Peyer's patch (tissue), 4 donors: ENCODE measurements at regions not wholly inside any gene's neighbourhood (a gene's known extent, or its start where the extent isn't known, plus 50 kb on each side); places are given as distances from the start of the nearest gene placed in this dataset.

Experiments
- CTCF ChIP-seq, 6 experiments: fragments of 450-650 bp in 4 of 6; fragments of 200-600 bp in 2 of 6; sonication (generic) in 1 of 6; IDR thresholded peaks; one replicate each; pipeline ENCODE4 v1.5.1; 2017 to 2019; ENCODE audit warnings: antibody characterized with exemption in 6 of 6, mild to moderate bottlenecking in 3 of 6, moderate library complexity in 1 of 6
- POLR2A ChIP-seq, 2 donors: fragments of 450-650 bp; IDR thresholded peaks; one replicate each; pipeline ENCODE4 v1.5.1; 2017; ENCODE audit warnings: antibody characterized with exemption in 2 of 2, mild to moderate bottlenecking in 2 of 2, moderate library complexity in 2 of 2

- TF ChIP-seq CTCF (IDR thresholded peaks at IDR 0.05) (no peak), POLR2A (IDR thresholded peaks at IDR 0.05) (no peak)
Observed at GRCh38 chr18:45280481-45281276, 334.6 kb upstream of the SLC14A2 start.
